NT2/D1 (cell line): ENCODE measurements at regions not wholly inside any gene's neighbourhood (a gene's known extent, or its start where the extent isn't known, plus 50 kb on each side); places are given as distances from the start of the nearest gene placed in this dataset.
"Not testable (repeated sequence)": the region's sequence is repeated elsewhere in the genome, so short reads cannot be mapped to it uniquely, and the experiment has no call there.

Experiments
- DNase-seq: peaks from one replicate; pipeline ENCODE4 v3.0.0-alpha.2; 2011; ENCODE audit warnings: low read depth, low spot score
- H3K27me3 ChIP-seq: 2 replicates; pipeline ENCODE4 v1.6.0; 2011; ENCODE audit warnings: mild to moderate bottlenecking; ENCODE audit not compliant: insufficient read length, insufficient read depth
- H3K36me3 ChIP-seq: 2 replicates; pipeline ENCODE4 v1.6.1; 2011; ENCODE audit warnings: mild to moderate bottlenecking, low read length, mixed read lengths; ENCODE audit not compliant: insufficient read depth, insufficient read length
- H3K4me1 ChIP-seq: 2 replicates; pipeline ENCODE4 v1.5.1; 2011; ENCODE audit not compliant: insufficient read depth, insufficient read length
- H3K4me3 ChIP-seq: 2 replicates; pipeline ENCODE4 v1.5.1; 2011; ENCODE audit warnings: low read depth; ENCODE audit not compliant: insufficient read length
- H3K9ac ChIP-seq: 2 replicates; pipeline ENCODE4 v1.6.0; 2011; ENCODE audit warnings: low read depth; ENCODE audit not compliant: insufficient read length
- H3K9me3 ChIP-seq: 2 replicates; pipeline ENCODE4 v1.5.1; 2011; ENCODE audit warnings: mild to moderate bottlenecking, low read length; ENCODE audit not compliant: insufficient read depth
- SUZ12 ChIP-seq: IDR thresholded peaks from 2 replicates; pipeline ENCODE4 v1.6.1; 2011; ENCODE audit not compliant: insufficient read length, insufficient read depth; ENCODE audit errors: extremely low read depth
- YY1 ChIP-seq: IDR thresholded peaks from 2 replicates; pipeline ENCODE4 v1.6.1; 2011; ENCODE audit not compliant: insufficient read length, insufficient read depth
- ZNF274 ChIP-seq: IDR thresholded peaks from 2 replicates; pipeline ENCODE4 v1.6.1; 2011; ENCODE audit warnings: mild to moderate bottlenecking, low read depth, low read length

DNA sequence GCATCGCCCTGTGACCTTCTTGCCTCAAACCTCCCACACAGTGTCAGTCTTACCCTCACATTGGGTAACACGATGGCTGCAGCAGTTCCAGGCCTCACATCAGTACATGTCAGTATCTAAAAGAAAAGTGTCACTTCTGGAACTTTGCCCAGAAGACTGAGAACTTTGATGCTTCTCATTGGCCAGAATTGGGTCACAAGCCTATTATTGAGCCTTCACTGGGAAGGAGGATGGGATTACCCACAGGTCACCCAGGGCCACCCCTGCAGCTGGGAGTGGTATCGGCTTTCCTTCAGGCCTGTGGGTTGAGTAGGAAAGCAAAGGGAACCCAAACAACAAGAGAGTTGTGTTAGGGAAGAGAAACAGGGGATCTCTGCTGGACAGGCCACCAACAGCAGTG, 111.5 kb downstream of the NPY start:
- Histone ChIP-seq H3K9me3 (peaks cover 6% of the 10 kb centered on the region; the same call in 1 of the 2 replicates), H3K9ac (peak overlapping the region; percentile 76), H3K4me3 (peak overlapping the region; percentile 27), H3K27me3 (no peaks in the 10 kb centered on the region), H3K36me3 (peaks cover 3% of the 10 kb centered on the region), H3K4me1 (peaks cover 7% of the 10 kb centered on the region)
- no peak for DNase-seq
- TF ChIP-seq SUZ12 (no peak), YY1 (no peak), ZNF274 (no peak)

DNA sequence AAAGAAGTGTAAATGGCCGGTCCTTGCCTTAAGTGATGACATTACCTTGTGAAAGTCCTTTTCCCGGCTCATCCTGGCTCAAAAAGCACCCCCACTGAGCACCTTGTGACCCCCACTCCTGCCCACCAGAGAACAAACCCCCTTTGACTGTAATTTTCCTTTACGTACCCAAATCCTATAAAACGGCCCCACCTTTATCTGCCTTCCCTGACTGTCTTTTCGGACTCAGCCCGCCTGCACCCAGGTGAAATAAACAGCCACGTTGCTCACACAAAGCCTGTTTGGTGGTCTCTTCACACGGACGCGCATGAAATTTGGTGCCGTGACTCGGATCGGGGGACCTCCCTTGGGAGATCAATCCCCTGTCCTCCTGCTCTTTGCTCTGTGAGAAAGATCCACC, 112.4 kb downstream of the NPY start:
- H3K27me3 ChIP-seq, H3K9me3 ChIP-seq, H3K36me3 ChIP-seq, DNase-seq, H3K4me1 ChIP-seq: not testable (repeated sequence)
- H3K4me3 ChIP-seq: peak overlapping the region; percentile 55
- H3K9ac ChIP-seq: peak overlapping the region; percentile 61

DNA sequence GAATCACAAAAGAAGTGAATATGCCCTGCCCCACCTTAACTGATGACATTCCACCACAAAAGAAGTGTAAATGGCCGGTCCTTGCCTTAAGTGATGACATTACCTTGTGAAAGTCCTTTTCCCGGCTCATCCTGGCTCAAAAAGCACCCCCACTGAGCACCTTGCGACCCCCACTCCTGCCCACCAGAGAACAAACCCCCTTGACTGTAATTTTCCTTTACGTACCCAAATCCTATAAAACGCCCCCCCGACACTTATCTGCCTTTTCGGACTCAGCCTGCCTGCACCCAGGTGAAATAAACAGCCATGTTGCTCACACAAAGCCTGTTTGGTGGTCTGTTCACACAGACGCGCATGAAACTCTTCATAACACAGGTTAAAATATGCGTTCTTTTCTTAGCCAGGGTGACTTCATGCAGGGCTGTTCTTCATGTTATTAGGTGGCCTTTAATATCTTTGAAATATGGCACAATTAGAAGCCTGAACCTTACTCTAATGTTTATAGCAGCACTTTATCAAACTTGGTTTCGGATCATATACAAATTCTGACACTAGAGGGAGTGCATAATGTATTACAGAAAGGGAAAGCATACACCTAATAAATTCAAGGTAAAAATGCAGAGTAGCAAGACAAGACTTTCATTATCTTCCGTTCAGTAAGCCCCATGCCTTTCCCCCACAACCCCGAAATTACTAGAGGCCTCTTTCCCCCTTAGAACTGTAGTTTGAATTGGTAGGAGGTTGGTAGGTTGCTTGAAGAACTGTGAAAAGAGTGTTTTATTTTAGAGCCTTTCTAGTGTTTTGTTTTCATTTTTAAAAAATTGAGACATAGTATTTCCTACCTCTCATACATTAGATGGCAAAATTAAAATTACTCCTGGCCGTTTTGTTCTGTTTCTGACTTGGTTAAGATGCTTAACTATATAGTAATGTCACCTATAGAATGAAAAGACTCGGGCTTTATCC, 117.9 kb downstream of the NPY start:
- peaks cover 12% of the 10 kb centered on the region for H3K4me1 ChIP-seq
- TF ChIP-seq SUZ12: no peak
- H3K9me3 ChIP-seq: peaks cover 27% of the 10 kb centered on the region; the same call in 1 of the 2 replicates
- no peak for DNase-seq
- H3K27me3 ChIP-seq: no peaks in the 10 kb centered on the region
- peak overlapping the region; percentile 65 for H3K9ac ChIP-seq
- H3K36me3 ChIP-seq: peaks cover 25% of the 10 kb centered on the region
- peak overlapping the region; percentile 26 for H3K4me3 ChIP-seq

DNA sequence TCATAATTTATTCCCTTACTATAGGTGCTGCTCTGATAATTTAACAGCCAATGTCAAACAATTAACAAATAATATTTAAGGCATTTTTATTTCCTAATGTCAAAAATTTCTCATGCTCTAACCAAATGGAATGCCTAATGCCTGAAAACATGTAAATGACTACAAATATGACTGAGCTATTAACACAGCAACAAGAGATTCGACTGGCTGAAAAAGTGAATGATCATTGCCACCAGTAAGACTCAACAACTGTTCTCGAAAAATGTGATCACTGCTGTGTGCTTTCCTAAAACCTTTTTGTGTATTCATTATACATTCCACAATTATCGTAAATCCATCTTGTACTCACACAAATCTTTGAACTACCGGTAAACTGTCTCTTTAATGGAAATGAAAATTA, 118.7 kb downstream of the NPY start:
- Histone ChIP-seq H3K36me3 (peaks cover 25% of the 10 kb centered on the region), H3K9ac (peak overlapping the region; percentile 65), H3K9me3 (peaks cover 27% of the 10 kb centered on the region; the same call in 1 of the 2 replicates), H3K4me1 (peaks cover 12% of the 10 kb centered on the region), H3K4me3 (peak overlapping the region; percentile 26), H3K27me3 (no peaks in the 10 kb centered on the region)
- no peak for TF ChIP-seq ZNF274
- TF ChIP-seq YY1: no peak
- TF ChIP-seq SUZ12: no peak
- DNase-seq: no peak

DNA sequence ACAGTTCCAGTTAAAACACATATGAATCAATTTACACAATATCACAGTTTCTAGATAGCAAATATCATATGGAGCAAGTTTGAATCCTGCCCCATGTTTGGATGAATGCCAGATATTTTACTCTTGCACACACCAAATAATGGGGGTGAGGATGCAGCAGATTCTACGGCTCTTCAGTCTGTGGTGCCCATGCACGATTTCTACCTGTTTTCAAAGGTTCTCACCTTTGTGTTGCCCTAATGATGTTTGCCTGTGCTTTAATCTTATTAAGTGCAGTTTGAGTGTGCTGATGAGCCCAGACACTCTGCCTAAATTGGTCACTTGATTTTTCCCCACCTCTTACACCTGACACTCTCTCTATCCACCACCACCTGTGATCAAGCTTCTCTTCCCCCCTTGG, 119.6 kb downstream of the NPY start:
- Histone ChIP-seq H3K9ac (peak overlapping the region; percentile 37), H3K4me1 (peaks cover 12% of the 10 kb centered on the region), H3K9me3 (peaks cover 27% of the 10 kb centered on the region; the same call in 1 of the 2 replicates), H3K27me3 (no peaks in the 10 kb centered on the region), H3K4me3 (no peak overlapping the region), H3K36me3 (peaks cover 25% of the 10 kb centered on the region)
- TF ChIP-seq SUZ12: no peak
- TF ChIP-seq ZNF274: no peak
- TF ChIP-seq YY1: no peak
- DNase-seq: no peak

DNA sequence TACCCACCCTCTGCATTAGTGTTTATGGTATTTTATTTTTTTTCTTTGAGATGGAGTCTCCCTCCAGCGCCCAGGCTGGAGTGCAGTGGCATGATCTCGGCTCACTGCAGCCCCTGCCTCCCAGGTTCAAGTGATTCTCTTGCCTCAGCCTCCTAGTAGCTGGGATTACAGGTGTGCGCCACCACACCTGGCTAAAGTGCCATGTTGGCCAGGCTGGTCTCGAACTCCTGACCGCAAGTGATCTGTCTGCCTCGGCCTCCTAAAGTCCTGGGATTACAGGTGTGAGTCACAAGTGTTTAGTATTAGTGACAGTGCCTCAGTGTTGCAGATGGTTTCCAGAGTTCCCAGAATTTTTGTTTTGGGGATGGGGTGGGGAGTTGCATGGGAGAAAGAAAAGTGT, 120.3 kb downstream of the NPY start:
- no peaks in the 10 kb centered on the region for H3K27me3 ChIP-seq
- H3K4me1 ChIP-seq: peaks cover 12% of the 10 kb centered on the region
- TF ChIP-seq YY1: no peak
- no peak for TF ChIP-seq SUZ12
- TF ChIP-seq ZNF274: no peak
- no peak overlapping the region for H3K9ac ChIP-seq
- H3K9me3 ChIP-seq: peaks cover 27% of the 10 kb centered on the region; the same call in 1 of the 2 replicates
- H3K36me3 ChIP-seq: peaks cover 25% of the 10 kb centered on the region
- H3K4me3 ChIP-seq: no peak overlapping the region
- no peak for DNase-seq

DNA sequence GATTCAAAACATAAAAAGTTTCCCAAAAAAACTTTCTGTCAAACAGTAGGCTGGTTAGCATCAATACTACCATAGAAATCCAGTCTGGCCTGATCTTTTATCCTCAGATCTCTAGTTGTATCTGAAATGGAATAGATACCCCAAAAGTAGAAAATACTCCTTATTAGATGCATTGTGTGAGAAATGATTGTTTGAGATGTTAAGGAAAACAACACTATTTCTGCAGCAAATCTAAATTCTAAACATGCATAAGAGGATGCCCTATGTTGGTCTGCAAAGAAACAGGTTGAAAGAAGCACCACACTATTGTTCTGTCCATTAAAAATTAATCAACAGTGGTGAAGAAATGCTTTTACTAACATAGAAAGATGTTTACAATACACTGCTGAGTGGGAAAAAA, 121.0 kb downstream of the NPY start:
- TF ChIP-seq SUZ12: no peak
- no peak for TF ChIP-seq YY1
- TF ChIP-seq ZNF274: no peak
- H3K27me3 ChIP-seq: no peaks in the 10 kb centered on the region
- H3K4me3 ChIP-seq: no peak overlapping the region
- no peak overlapping the region for H3K9ac ChIP-seq
- H3K36me3 ChIP-seq: peaks cover 25% of the 10 kb centered on the region
- DNase-seq: no peak
- H3K4me1 ChIP-seq: peaks cover 12% of the 10 kb centered on the region
- peaks cover 27% of the 10 kb centered on the region; the same call in 1 of the 2 replicates for H3K9me3 ChIP-seq
